Neural progenitor cell (in vitro differentiated cells): ENCODE measurements at regions not wholly inside any gene's neighbourhood (a gene's known extent, or its start where the extent isn't known, plus 50 kb on each side); places are given as distances from the start of the nearest gene placed in this dataset. TPM values are rescaled to one million over a fixed set of nuclear protein-coding genes. Genes with fewer than 3 reads are reported as not detected.
A peak's percentile ranks its signal among the peaks of the same experiment; 100 is the strongest.

Experiments used
- DNase-seq: peaks from one replicate; pipeline ENCODE4 v3.0.0-alpha.2; 2016; ENCODE audit warnings: low spot score
- H2AFZ ChIP-seq: fragments of 200-600 bp; sonication (generic); replicated peaks from 2 replicates; pipeline ENCODE4 v1.6.1; 2016; ENCODE audit warnings: antibody characterized with exemption
- H3F3A ChIP-seq: fragments of 200-600 bp; sonication (generic); 2 replicates; pipeline ENCODE4 v1.6.1; 2016; ENCODE audit warnings: antibody characterized with exemption, low read depth
- H3K27ac ChIP-seq: fragments of 200-600 bp; sonication (generic); 2 replicates; pipeline ENCODE4 v1.5.1; 2016; ENCODE audit warnings: mild to moderate bottlenecking
- H3K27me3 ChIP-seq: fragments of 200-600 bp; sonication (generic); 2 replicates; pipeline ENCODE4 v1.6.1; 2016; ENCODE audit warnings: mild to moderate bottlenecking, moderate library complexity
- H3K36me3 ChIP-seq: fragments of 200-600 bp; sonication (generic); 2 replicates; pipeline ENCODE4 v1.5.1; 2016
- H3K4me1 ChIP-seq: fragments of 200-600 bp; sonication (generic); 2 replicates; pipeline ENCODE4 v1.6.1; 2016; ENCODE audit warnings: mixed run types
- H3K4me2 ChIP-seq: fragments of 200-600 bp; sonication (generic); 2 replicates; pipeline ENCODE4 v1.6.1; 2016
- H3K4me3 ChIP-seq: fragments of 200-600 bp; sonication (generic); 2 replicates; pipeline ENCODE4 v1.5.1; 2016
- H3K79me2 ChIP-seq: fragments of 200-600 bp; sonication (generic); 2 replicates; pipeline ENCODE4 v1.6.1; 2016; ENCODE audit warnings: low read depth
- H3K9ac ChIP-seq: fragments of 200-600 bp; sonication (generic); 2 replicates; pipeline ENCODE4 v1.6.1; 2016
- H3K9me3 ChIP-seq: fragments of 200-600 bp; sonication (generic); 2 replicates; pipeline ENCODE4 v1.5.1; 2016; ENCODE audit warnings: low read depth
- H4K20me1 ChIP-seq: fragments of 200-600 bp; sonication (generic); 2 replicates; pipeline ENCODE4 v1.6.1; 2016; ENCODE audit warnings: low read depth
- H3K27ac Mint-ChIP-seq: 3 replicates; pipeline ENCODE4 v1.8.0; 2021; ENCODE audit warnings: mixed read lengths
- H3K27me3 Mint-ChIP-seq: 2 replicates; pipeline ENCODE4 v1.8.0; 2022; ENCODE audit warnings: low read depth, mild to moderate bottlenecking, inconsistent platforms, moderate library complexity, mixed read lengths; ENCODE audit not compliant: insufficient read depth
- H3K36me3 Mint-ChIP-seq: 3 replicates; pipeline ENCODE4 v1.8.0; 2021; ENCODE audit warnings: mixed read lengths
- H3K4me1 Mint-ChIP-seq: 3 replicates; pipeline ENCODE4 v1.8.0; 2021; ENCODE audit warnings: mixed read lengths
- H3K4me3 Mint-ChIP-seq: 3 replicates; pipeline ENCODE4 v1.8.0; 2021; ENCODE audit warnings: mild to moderate bottlenecking, moderate library complexity, mixed read lengths
- H3K9me3 Mint-ChIP-seq: 3 replicates; pipeline ENCODE4 v1.8.0; 2020; ENCODE audit warnings: mixed read lengths
- CTCF ChIP-seq: fragments of 200-600 bp; sonication (generic); IDR thresholded peaks from 2 replicates; pipeline ENCODE4 v1.5.1; 2017; ENCODE audit warnings: antibody characterized with exemption, mild to moderate bottlenecking
- EZH2 ChIP-seq: fragments of 200-600 bp; sonication (generic); IDR thresholded peaks from 2 replicates; pipeline ENCODE4 v1.6.1; 2017; ENCODE audit warnings: antibody characterized with exemption, mild to moderate bottlenecking, moderate library complexity
- EZH2phosphoT487 ChIP-seq: fragments of 200-600 bp; sonication (generic); IDR thresholded peaks from 2 replicates; pipeline ENCODE4 v1.6.1; 2017; ENCODE audit warnings: antibody characterized with exemption
- microRNA-seq: library from miRNA; unstranded; fragments of <30 nt; microRNA quantifications from one replicate; pipeline ENCODE4, GENCODE V29; 2016
- small RNA-seq: library from RNA; depleted of rRNA; stranded (forward); fragments of <200 nt; gene quantifications from one replicate; pipeline ENCODE3, GENCODE V24; 2015

GRCh38 chr4:86544310-86544966 is 49.7 kb upstream of the PTPN13 start:
- no peak overlapping the region for H3K4me3 Mint-ChIP-seq
- H3K27ac Mint-ChIP-seq = peak overlapping the region; percentile 61
- H3K9ac ChIP-seq = no peak overlapping the region

More at GRCh38 chr4:86544310-86544966, 49.7 kb upstream of the PTPN13 start:
- H3K27ac ChIP-seq = peak overlapping the region; percentile 100
- Mint-ChIP-seq H3K27me3 (peaks cover 5% of the 10 kb centered on the region), H3K36me3 (peaks cover 23% of the 10 kb centered on the region), H3K4me1 (peaks cover 55% of the 10 kb centered on the region), H3K9me3 (peaks cover 12% of the 10 kb centered on the region)
- TF ChIP-seq EZH2phosphoT487 (no peak), EZH2 (no peak), CTCF (no peak)
- H3K4me2 ChIP-seq = peak overlapping the region; percentile 68
- peaks cover 50% of the 10 kb centered on the region for H3F3A ChIP-seq
- peaks cover 62% of the 10 kb centered on the region for H3K4me1 ChIP-seq
- no peaks in the 10 kb centered on the region for H3K27me3 ChIP-seq
- no peaks in the 10 kb centered on the region for H4K20me1 ChIP-seq
- no peaks in the 10 kb centered on the region for H3K9me3 ChIP-seq
- H2AFZ ChIP-seq = no peak overlapping the region
- peak overlapping the region; percentile 13 for H3K4me3 ChIP-seq
- H3K79me2 ChIP-seq = no peaks in the 10 kb centered on the region
- no peaks in the 10 kb centered on the region for H3K36me3 ChIP-seq
- no peak for DNase-seq

Small RNAs in the stretch of these regions (microRNA-seq; reads per million reads assigned to microRNA genes)
- gene MIR4452 = 0.73 reads per million

Small RNAs in the stretch of these regions (small RNA-seq; reads per million reads assigned to genes)
- gene MIR4452 = not detected
